Brain pericyte (primary cell): ENCODE measurements at regions not wholly inside any gene's neighbourhood (a gene's known extent, or its start where the extent isn't known, plus 50 kb on each side); places are given as distances from the start of the nearest gene placed in this dataset.

ENCODE experiments used
- DNase-seq: peaks from one replicate; pipeline ENCODE4 v3.0.0-alpha.2; 2012; ENCODE audit warnings: low read depth, low spot score

GRCh38 chr3:104723000-104723399 lies 643.7 kb upstream of the ALCAM start:
- no peak for DNase-seq

GRCh38 chr3:104731074-104731473 lies 635.6 kb upstream of the ALCAM start:
- no peak for DNase-seq

- DNase-seq: no peak
These were observed 632.1 kb upstream of the ALCAM start for GRCh38 chr3:104734627-104735026.

- DNase-seq: no peak
These were observed 631.0 kb upstream of the ALCAM start for GRCh38 chr3:104735691-104736090.

GRCh38 chr3:104738271-104738670 lies 628.4 kb upstream of the ALCAM start:
- DNase-seq: no peak

- DNase-seq: no peak
These were observed 625.8 kb upstream of the ALCAM start for GRCh38 chr3:104740874-104741379.

- no peak for DNase-seq
These were observed 624.7 kb upstream of the ALCAM start for GRCh38 chr3:104742044-104742443.

GRCh38 chr3:104745313-104745712 lies 621.4 kb upstream of the ALCAM start:
- DNase-seq: no peak

- DNase-seq: no peak
These were observed 620.7 kb upstream of the ALCAM start for GRCh38 chr3:104746056-104746455.

- peak; percentile 70 for DNase-seq
These were observed 616.1 kb upstream of the ALCAM start for GRCh38 chr3:104750581-104750980.

- no peak for DNase-seq
These were observed 610.9 kb upstream of the ALCAM start for GRCh38 chr3:104755791-104756190.

- DNase-seq: no peak
These were observed 603.7 kb upstream of the ALCAM start for GRCh38 chr3:104763007-104763406.

- DNase-seq: no peak
These were observed 602.2 kb upstream of the ALCAM start for GRCh38 chr3:104764496-104764895.

GRCh38 chr3:104768886-104769285 lies 597.8 kb upstream of the ALCAM start:
- no peak for DNase-seq

GRCh38 chr3:104779324-104779723 lies 587.4 kb upstream of the ALCAM start:
- DNase-seq: no peak

- DNase-seq: no peak
These were observed 585.6 kb upstream of the ALCAM start for GRCh38 chr3:104781112-104781511.

GRCh38 chr3:104785947-104786346 lies 580.8 kb upstream of the ALCAM start:
- DNase-seq: no peak

- no peak for DNase-seq
These were observed 579.4 kb upstream of the ALCAM start for GRCh38 chr3:104787306-104787705.

- DNase-seq: no peak
These were observed 577.9 kb upstream of the ALCAM start for GRCh38 chr3:104788807-104789206.

GRCh38 chr3:104791331-104791730 lies 575.4 kb upstream of the ALCAM start:
- DNase-seq: no peak

- DNase-seq: no peak
These were observed 570.2 kb upstream of the ALCAM start for GRCh38 chr3:104796556-104796955.

- no peak for DNase-seq
These were observed 561.7 kb upstream of the ALCAM start for GRCh38 chr3:104805042-104805441.

- no peak for DNase-seq
These were observed 561.2 kb upstream of the ALCAM start for GRCh38 chr3:104805508-104805907.

GRCh38 chr3:104810896-104811295 lies 555.8 kb upstream of the ALCAM start:
- no peak for DNase-seq
